Transverse colon (tissue), 4 donors: ENCODE measurements at regions not wholly inside any gene's neighbourhood (a gene's known extent, or its start where the extent isn't known, plus 50 kb on each side); places are given as distances from the start of the nearest gene placed in this dataset.
A peak's percentile ranks its signal among the peaks of the same experiment; 100 is the strongest.

ENCODE experiments used
- DNase-seq: peaks from one replicate; pipeline ENCODE4 v3.0.0-alpha.2; 2019
- H3K27ac ChIP-seq, 4 donors: fragments of 200-600 bp; sonication (generic); 2 replicates each; pipeline ENCODE4 v1.5.1; 2016 to 2018; ENCODE audit warnings: inconsistent platforms in 4 of 4
- H3K27me3 ChIP-seq: fragments of 200-600 bp; sonication (generic); 2 replicates; pipeline ENCODE4 v1.5.1; 2017; ENCODE audit warnings: inconsistent platforms
- H3K36me3 ChIP-seq, 4 donors: fragments of 200-600 bp; sonication (generic); 2 replicates each; pipeline ENCODE4 v1.5.1; 2017 to 2019; ENCODE audit warnings: inconsistent platforms in 4 of 4
- H3K4me1 ChIP-seq, 4 donors: fragments of 200-600 bp; sonication (generic); 2 replicates each; pipeline ENCODE4 v1.5.1; 2017 to 2020; ENCODE audit warnings: inconsistent platforms in 4 of 4
- H3K4me3 ChIP-seq, 4 donors: fragments of 200-600 bp; sonication (generic); 1 replicate in 1 of 4; 2 replicates in 3 of 4; pipeline versions ENCODE4 v1.5.1 to v1.6.1; 2017 to 2019; ENCODE audit warnings: inconsistent platforms in 4 of 4
- H3K9me3 ChIP-seq, 2 donors: fragments of 200-600 bp; sonication (generic); 2 replicates each; pipeline ENCODE4 v1.5.1; 2017 to 2019; ENCODE audit warnings: inconsistent platforms in 2 of 2
- EP300 ChIP-seq: sonication (generic); formaldehyde crosslinking; IDR thresholded peaks from one replicate; pipeline ENCODE4 v1.6.1; 2017; ENCODE audit warnings: antibody characterized with exemption, low read depth
- POLR2A ChIP-seq: fragments of 450-650 bp; IDR thresholded peaks from one replicate; pipeline ENCODE4 v1.6.1; 2016; ENCODE audit warnings: antibody characterized with exemption, mild to moderate bottlenecking, moderate library complexity
- POLR2AphosphoS5 ChIP-seq, 3 donors: sonication (generic); formaldehyde crosslinking; IDR thresholded peaks; one replicate each; pipeline ENCODE4 v1.6.1; 2016; ENCODE audit warnings: antibody characterized with exemption in 3 of 3
- WGBS, 2 donors: methylation state at CpG; one replicate each; pipeline ENCODE4 v1.1.5; 2018; ENCODE audit warnings: low coverage in 1 of 2; 5-methylcytosine and 5-hydroxymethylcytosine counted together
- in situ Hi-C, 4 donors: fragments of 200-750 bp; cut with MboI; loops; one replicate each; pipeline versions ENCODE4 v1.15.0 to v1.15.1; 2017; ENCODE audit warnings: low sequenced_read_pairs in 3 of 4, low pct_ligation_motif_present in 1 of 4, low pct_unique_long_range_greater_than_20kb in 1 of 4
- intact Hi-C: fragments of 100-400 bp; cut with DNase I; formaldehyde crosslinking; loops from one replicate; pipeline ENCODE4 v1.15.1; 2023; ENCODE audit warnings: low total_unique reads
- TF ChIP-seq, protein P1 (sequence below), 5 experiments: fragments of 200-600 bp in 3 of 5; fragments of 450-650 bp in 2 of 5; sonication (generic) in 3 of 5; IDR thresholded peaks; 1 replicate in 2 of 5; 2 replicates in 3 of 5; pipeline ENCODE4 v1.5.1; 2016 to 2017; ENCODE audit warnings: antibody characterized with exemption in 5 of 5, inconsistent platforms in 3 of 5, mild to moderate bottlenecking in 2 of 5, moderate library complexity in 1 of 5

- H3K36me3 ChIP-seq: no peaks in the 10 kb centered on the region
- H3K27me3 ChIP-seq: peaks cover 19% of the 10 kb centered on the region
- TF ChIP-seq, protein P1, sequence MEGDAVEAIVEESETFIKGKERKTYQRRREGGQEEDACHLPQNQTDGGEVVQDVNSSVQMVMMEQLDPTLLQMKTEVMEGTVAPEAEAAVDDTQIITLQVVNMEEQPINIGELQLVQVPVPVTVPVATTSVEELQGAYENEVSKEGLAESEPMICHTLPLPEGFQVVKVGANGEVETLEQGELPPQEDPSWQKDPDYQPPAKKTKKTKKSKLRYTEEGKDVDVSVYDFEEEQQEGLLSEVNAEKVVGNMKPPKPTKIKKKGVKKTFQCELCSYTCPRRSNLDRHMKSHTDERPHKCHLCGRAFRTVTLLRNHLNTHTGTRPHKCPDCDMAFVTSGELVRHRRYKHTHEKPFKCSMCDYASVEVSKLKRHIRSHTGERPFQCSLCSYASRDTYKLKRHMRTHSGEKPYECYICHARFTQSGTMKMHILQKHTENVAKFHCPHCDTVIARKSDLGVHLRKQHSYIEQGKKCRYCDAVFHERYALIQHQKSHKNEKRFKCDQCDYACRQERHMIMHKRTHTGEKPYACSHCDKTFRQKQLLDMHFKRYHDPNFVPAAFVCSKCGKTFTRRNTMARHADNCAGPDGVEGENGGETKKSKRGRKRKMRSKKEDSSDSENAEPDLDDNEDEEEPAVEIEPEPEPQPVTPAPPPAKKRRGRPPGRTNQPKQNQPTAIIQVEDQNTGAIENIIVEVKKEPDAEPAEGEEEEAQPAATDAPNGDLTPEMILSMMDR (IDR thresholded peaks at IDR 0.05): no peak
- TF ChIP-seq EP300: no peak
- no peak overlapping the region for H3K4me3 ChIP-seq
- no peaks in the 10 kb centered on the region for H3K4me1 ChIP-seq
- no peak for DNase-seq
- no peaks in the 10 kb centered on the region for H3K9me3 ChIP-seq
- WGBS, 2 donors: 44 to 72% methylated on average over 3 of the region's 3 CpGs
- no peak overlapping the region for H3K27ac ChIP-seq
- intact Hi-C loops (no loop called here), in situ Hi-C loops (no loop called here)
Measured at GRCh38 chr5:174606153-174606552, 118.2 kb upstream of the MSX2 start.

GRCh38 chr5:174606646-174607045 is 117.7 kb upstream of the MSX2 start:
- no peak for TF ChIP-seq EP300
- TF ChIP-seq, protein P1 (IDR thresholded peaks at IDR 0.05): no peak
- no peak for TF ChIP-seq POLR2A
- Histone ChIP-seq H3K4me1 (no peaks in the 10 kb centered on the region), H3K9me3 (no peaks in the 10 kb centered on the region), H3K36me3 (no peaks in the 10 kb centered on the region), H3K27me3 (peaks cover 19% of the 10 kb centered on the region), H3K27ac (no peak overlapping the region), H3K4me3 (no peak overlapping the region)
- intact Hi-C loops: no loop called here
- in situ Hi-C loops: no loop called here
- 48 to 63% methylated on average over 4 of the region's 4 CpGs for WGBS, 2 donors
- no peak for DNase-seq

- no peak for DNase-seq
- intact Hi-C loops: no loop called here
- Histone ChIP-seq H3K27ac (no peak overlapping the region), H3K9me3 (no peaks in the 10 kb centered on the region), H3K36me3 (no peaks in the 10 kb centered on the region), H3K4me1 (no peaks in the 10 kb centered on the region), H3K27me3 (peaks cover 19% of the 10 kb centered on the region), H3K4me3 (no peak overlapping the region)
- in situ Hi-C loops: no loop called here
- no peak for TF ChIP-seq EP300
- 81 to 90% methylated on average over 3 to 5 of the region's 5 CpGs for WGBS, 2 donors
Measured at GRCh38 chr5:174607205-174607604, 117.2 kb upstream of the MSX2 start.

- intact Hi-C loops (no loop called here), in situ Hi-C loops (no loop called here)
- H3K36me3 ChIP-seq: no peaks in the 10 kb centered on the region
- no peak for DNase-seq
- H3K27me3 ChIP-seq: peaks cover 19% of the 10 kb centered on the region
- TF ChIP-seq, protein P1 (IDR thresholded peaks at IDR 0.05): no peak
- no peak for TF ChIP-seq EP300
- TF ChIP-seq POLR2A: no peak
- TF ChIP-seq POLR2AphosphoS5 (IDR thresholded peaks at IDR 0.05): no peak
- H3K4me1 ChIP-seq: no peaks in the 10 kb centered on the region
- H3K27ac ChIP-seq: no peak overlapping the region
- H3K4me3 ChIP-seq: no peak overlapping the region
- WGBS, 2 donors: 72% methylated on average over 9 of the region's 9 CpGs; no CpG with 5 or more reads in 1 of the 2 donors
- no peaks in the 10 kb centered on the region for H3K9me3 ChIP-seq
Measured at GRCh38 chr5:174607916-174608315, 116.5 kb upstream of the MSX2 start.

GRCh38 chr5:174608631-174609097 is 115.7 kb upstream of the MSX2 start:
- intact Hi-C loops: no loop called here

More at GRCh38 chr5:174608631-174609097, 115.7 kb upstream of the MSX2 start:
- TF ChIP-seq POLR2A (no peak), POLR2AphosphoS5 (IDR thresholded peaks at IDR 0.05) (no peak), EP300 (no peak)
- TF ChIP-seq, protein P1 (IDR thresholded peaks at IDR 0.05): no peak
- H3K4me3 ChIP-seq: no peak overlapping the region
- in situ Hi-C loops: no loop called here
- no peaks in the 10 kb centered on the region for H3K9me3 ChIP-seq
- peak; percentile 20 for DNase-seq
- 33% methylated on average over 14 of the region's 14 CpGs; no CpG with 5 or more reads in 1 of the 2 donors for WGBS, 2 donors
- peaks cover 19% of the 10 kb centered on the region for H3K27me3 ChIP-seq
- no peaks in the 10 kb centered on the region for H3K4me1 ChIP-seq
- H3K27ac ChIP-seq: no peak overlapping the region
- no peaks in the 10 kb centered on the region for H3K36me3 ChIP-seq
